H1 (cell line): ENCODE measurements at regions not wholly inside any gene's neighbourhood (a gene's known extent, or its start where the extent isn't known, plus 50 kb on each side); places are given as distances from the start of the nearest gene placed in this dataset.

Experiments used
- CTCF ChIA-PET: fragments of 300-600 bp; sonication (Branson Sonifier 250); formaldehyde crosslinking; loops from one replicate; lab custom pipeline; 2021; ENCODE audit not compliant: partially characterized antibody; lab: Charles Lee
- POLR2A ChIA-PET: fragments of 300-600 bp; sonication (Branson Sonifier 250); formaldehyde crosslinking; loops from one replicate; lab custom pipeline; 2021; ENCODE audit warnings: inconsistent platforms; ENCODE audit not compliant: partially characterized antibody; lab: Charles Lee
- DNase-seq, 2 experiments: peaks; one replicate each; pipeline versions ENCODE4 v3.0.0 to v3.0.0-alpha.2; 2010 to 2022; ENCODE audit warnings: low spot score in 2 of 2, low read depth in 1 of 2, mixed read lengths in 1 of 2
- FAIRE-seq: peaks from 2 replicates; lab custom pipeline; 2011; peaks lifted over from hg19 to GRCh38; lab: Jason Lieb, UNC
- H2AFZ ChIP-seq: 2 replicates; pipeline ENCODE4 v1.8.1; 2012; ENCODE audit warnings: low read length, inconsistent platforms
- H2AK5ac ChIP-seq: 2 replicates; pipeline ENCODE4 v1.6.1; 2013; ENCODE audit warnings: low read depth, low read length
- H2BK120ac ChIP-seq: replicated peaks from 2 replicates; pipeline ENCODE3; 2013; ENCODE audit warnings: low read depth, low read length, inconsistent platforms
- H2BK12ac ChIP-seq: 2 replicates; pipeline ENCODE4 v1.6.1; 2013; ENCODE audit warnings: low read depth, low read length
- H2BK15ac ChIP-seq: 2 replicates; pipeline ENCODE4 v1.6.1; 2013; ENCODE audit warnings: low read length
- H2BK20ac ChIP-seq: 2 replicates; pipeline ENCODE4 v1.6.1; 2013; ENCODE audit warnings: low read length
- H2BK5ac ChIP-seq: 2 replicates; pipeline ENCODE4 v1.6.1; 2013; ENCODE audit warnings: low read depth, low read length
- H3K14ac ChIP-seq: 2 replicates; pipeline ENCODE4 v1.6.1; 2013; ENCODE audit warnings: inconsistent platforms; ENCODE audit not compliant: insufficient read length
- H3K18ac ChIP-seq: 2 replicates; pipeline ENCODE4 v1.6.1; 2013; ENCODE audit warnings: low read length; ENCODE audit errors: extremely low read depth
- H3K23ac ChIP-seq: 2 replicates; pipeline ENCODE4 v1.6.1; 2013; ENCODE audit warnings: inconsistent platforms; ENCODE audit not compliant: insufficient read length
- H3K23me2 ChIP-seq: 2 replicates; pipeline ENCODE4 v1.6.1; 2013; ENCODE audit warnings: low read depth, low read length
- H3K27ac ChIP-seq: 2 replicates; pipeline ENCODE4 v1.6.1; 2011; ENCODE audit warnings: low read depth, low read length, inconsistent platforms
- H3K27me3 ChIP-seq, 4 experiments: replicated peaks in 1 of 4; 1 replicate in 1 of 4; 2 replicates in 3 of 4; pipeline versions ENCODE4 v1.6.1 to v1.8.1; 2011 to 2013; ENCODE audit warnings: low read length in 3 of 4, mild to moderate bottlenecking in 3 of 4, inconsistent platforms in 2 of 4, mixed read lengths in 2 of 4, moderate library complexity in 1 of 4; ENCODE audit not compliant: control insufficient read depth in 3 of 4, insufficient read depth in 3 of 4; ENCODE audit errors: extremely low read depth in 1 of 4
- H3K36me3 ChIP-seq, 4 experiments: 2 replicates each; pipeline versions ENCODE4 v1.6.1 to v1.8.1; 2011 to 2013; ENCODE audit warnings: mild to moderate bottlenecking in 4 of 4, low read length in 3 of 4, moderate library complexity in 2 of 4, control low read depth in 1 of 4, inconsistent platforms in 1 of 4; ENCODE audit not compliant: insufficient read depth in 4 of 4, control insufficient read depth in 2 of 4
- H3K4ac ChIP-seq: replicated peaks from 2 replicates; pipeline ENCODE3; 2013; ENCODE audit warnings: low read length, low read depth, mixed read lengths, inconsistent platforms; ENCODE audit not compliant: insufficient read length
- H3K4me1 ChIP-seq, 4 experiments: replicated peaks in 1 of 4; 1 replicate in 1 of 4; 2 replicates in 3 of 4; pipeline versions ENCODE4 v1.6.1 to v1.8.1; 2011 to 2013; ENCODE audit warnings: low read length in 3 of 4, inconsistent platforms in 2 of 4, mixed read lengths in 1 of 4; ENCODE audit not compliant: insufficient read depth in 4 of 4, control insufficient read depth in 3 of 4
- H3K4me2 ChIP-seq, 2 experiments: 2 replicates each; pipeline versions ENCODE4 v1.6.1 to v1.8.1; 2011 to 2013; ENCODE audit warnings: low read depth in 2 of 2, low read length in 2 of 2, control low read depth in 1 of 2, inconsistent platforms in 1 of 2, mild to moderate bottlenecking in 1 of 2; ENCODE audit not compliant: insufficient read depth in 1 of 2
- H3K4me3 ChIP-seq, 4 experiments: fragments of 200-600, 300-600 bp in 1 of 4; sonication (generic), shearing (Covaris generic), sonication (Bioruptor Twin) in 1 of 4; 2 replicates each; pipeline versions ENCODE4 v1.5.1 to v1.8.1; 2011 to 2016; ENCODE audit warnings: low read length in 4 of 4, low read depth in 3 of 4, control low read depth in 2 of 4, inconsistent platforms in 2 of 4, mild to moderate bottlenecking in 2 of 4, mixed read lengths in 1 of 4, moderate library complexity in 1 of 4; ENCODE audit not compliant: insufficient read depth in 2 of 4; ENCODE audit errors: extremely low read depth in 1 of 4
- H3K56ac ChIP-seq: replicated peaks from 2 replicates; pipeline ENCODE3; 2013; ENCODE audit warnings: low read depth, mild to moderate bottlenecking, mixed read lengths, low read length, inconsistent platforms; ENCODE audit not compliant: insufficient read length
- H3K79me1 ChIP-seq: 2 replicates; pipeline ENCODE4 v1.6.1; 2013; ENCODE audit warnings: low read depth, low read length, control low read depth
- H3K79me2 ChIP-seq, 2 experiments: 2 replicates each; pipeline versions ENCODE4 v1.6.1 to v1.8.1; 2012 to 2013; ENCODE audit warnings: low read length in 2 of 2, mild to moderate bottlenecking in 2 of 2, inconsistent platforms in 1 of 2; ENCODE audit not compliant: insufficient read depth in 2 of 2, control insufficient read depth in 1 of 2
- H3K9ac ChIP-seq, 4 experiments: replicated peaks in 1 of 4; 1 replicate in 1 of 4; 2 replicates in 3 of 4; pipeline versions ENCODE4 v1.6.1 to v1.8.1; 2011 to 2013; ENCODE audit warnings: low read depth in 3 of 4, low read length in 3 of 4, control low read depth in 2 of 4, mild to moderate bottlenecking in 2 of 4, moderate library complexity in 2 of 4, inconsistent platforms in 1 of 4; ENCODE audit errors: extremely low read depth in 1 of 4
- H3K9me3 ChIP-seq, 2 experiments: 2 replicates each; pipeline versions ENCODE4 v1.6.1 to v1.8.1; 2012 to 2013; ENCODE audit warnings: mild to moderate bottlenecking in 2 of 2, moderate library complexity in 2 of 2, control low read depth in 1 of 2, inconsistent platforms in 1 of 2, low read depth in 1 of 2, low read length in 1 of 2, mixed read lengths in 1 of 2; ENCODE audit not compliant: insufficient read depth in 2 of 2
- H4K20me1 ChIP-seq, 2 experiments: replicated peaks in 1 of 2; 2 replicates each; pipeline versions ENCODE3 to v1.8.1; 2011 to 2013; ENCODE audit warnings: inconsistent platforms in 2 of 2, low read length in 2 of 2, mild to moderate bottlenecking in 1 of 2; ENCODE audit not compliant: insufficient read depth in 2 of 2, control insufficient read depth in 1 of 2
- H4K5ac ChIP-seq: 2 replicates; pipeline ENCODE4 v1.6.1; 2013; ENCODE audit warnings: low read length, low read depth, mixed read lengths, inconsistent platforms; ENCODE audit not compliant: insufficient read length
- H4K8ac ChIP-seq: 2 replicates; pipeline ENCODE4 v1.8.0; 2013; ENCODE audit warnings: mild to moderate bottlenecking, moderate library complexity, low read length, inconsistent platforms; ENCODE audit not compliant: insufficient read depth; ENCODE audit errors: extremely low read depth
- H4K91ac ChIP-seq: replicated peaks from 2 replicates; pipeline ENCODE3; 2013; ENCODE audit warnings: low read length, mixed read lengths, inconsistent platforms; ENCODE audit not compliant: insufficient read length
- BACH1 ChIP-seq: IDR thresholded peaks from 2 replicates; pipeline ENCODE4 v1.6.1; 2012; ENCODE audit warnings: low read length, improper control_type of control experiment
- CBX5 ChIP-seq: fragments of 300-800, 300-1000 bp; sonication (generic); IDR thresholded peaks from 2 replicates; pipeline ENCODE4 v1.7.1; 2016; ENCODE audit warnings: antibody characterized with exemption, low read length, low read depth
- CHD1 ChIP-seq: IDR thresholded peaks from 2 replicates; pipeline ENCODE4 v1.6.1; 2012; ENCODE audit warnings: low read depth, low read length, improper control_type of control experiment
- EGR1 ChIP-seq: IDR thresholded peaks from 2 replicates; pipeline ENCODE4 v1.6.1; 2011; ENCODE audit warnings: low read depth, low read length, borderline replicate concordance
- HDAC6 ChIP-seq: IDR thresholded peaks from one replicate; pipeline ENCODE4 v1.7.1; 2012; ENCODE audit warnings: low read depth, mild to moderate bottlenecking, inconsistent platforms, low read length, moderate library complexity
- JUN ChIP-seq: IDR thresholded peaks from 2 replicates; pipeline ENCODE4 v1.6.1; 2011; ENCODE audit warnings: low read depth, mild to moderate bottlenecking, improper control_type of control experiment, low read length
- KDM1A ChIP-seq: fragments of 200-600, 300-600 bp; sonication (generic); IDR thresholded peaks from 2 replicates; pipeline ENCODE4 v1.7.1; 2016; ENCODE audit warnings: mild to moderate bottlenecking, low read length, borderline replicate concordance
- NANOG ChIP-seq: IDR thresholded peaks from 2 replicates; pipeline ENCODE4 v1.6.1; 2011; ENCODE audit warnings: low read length, low read depth, mild to moderate bottlenecking, inconsistent platforms; ENCODE audit not compliant: insufficient read depth, poor library complexity, severe bottlenecking
- NRF1 ChIP-seq: IDR thresholded peaks from 2 replicates; pipeline ENCODE4 v1.6.1; 2011; ENCODE audit warnings: mild to moderate bottlenecking, low read depth, low read length, improper control_type of control experiment
- PHF8 ChIP-seq: fragments of 200-600 bp; sonication (generic); conservative IDR thresholded peaks from 2 replicates; pipeline ENCODE4 v1.7.1; 2012; ENCODE audit warnings: low read depth, mild to moderate bottlenecking, inconsistent platforms, low read length, moderate library complexity
- POU5F1 ChIP-seq: IDR thresholded peaks from 2 replicates; pipeline ENCODE4 v1.6.1; 2011; ENCODE audit warnings: low read depth, mild to moderate bottlenecking, low read length, moderate library complexity
- SIRT6 ChIP-seq: IDR thresholded peaks from one replicate; pipeline ENCODE4 v1.7.1; 2012; ENCODE audit warnings: low read length, inconsistent platforms
- YY1 ChIP-seq: IDR thresholded peaks from 2 replicates; pipeline ENCODE4 v1.6.1; 2011; ENCODE audit warnings: low read depth, mild to moderate bottlenecking, low read length
- WGBS, 2 experiments: shearing (Covaris generic) in 1 of 2; methylation state at CpG; one replicate each; pipeline versions ENCODE4 v1.1.6 to v1.1.7; 2013 to 2015; ENCODE audit warnings: low lambda C conversion rate in 2 of 2, mixed read lengths in 2 of 2, inconsistent platforms in 1 of 2, low coverage in 1 of 2, missing lambda C conversion rate in 1 of 2; ENCODE audit not compliant: insufficient replicate concordance in 2 of 2, insufficient coverage in 1 of 2, insufficient read length in 1 of 2; ENCODE audit errors: extremely low coverage in 1 of 2, missing lambda C conversion rate in 1 of 2; 5-methylcytosine and 5-hydroxymethylcytosine counted together

DNA sequence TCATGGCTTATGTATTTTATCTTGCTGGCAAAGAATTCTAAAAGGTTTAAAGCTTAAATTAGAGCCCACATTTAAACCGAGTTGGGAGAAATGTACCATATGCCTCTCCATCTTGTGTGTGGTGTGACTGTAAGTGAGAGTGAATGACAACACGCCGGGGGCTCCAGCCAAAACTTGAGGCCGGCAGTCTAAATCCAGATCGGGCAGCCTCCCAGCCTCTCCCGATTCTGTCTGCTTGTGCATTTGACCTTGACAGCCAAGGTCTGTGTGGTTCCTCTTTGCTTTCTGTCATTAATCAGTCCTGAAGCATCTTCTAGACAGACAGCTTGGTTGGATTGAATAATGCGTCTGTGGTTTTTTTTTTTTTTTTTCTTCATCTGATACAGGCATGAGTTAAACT lies 1093.2 kb upstream of the EEF2KMT start:
- H3K4me2 ChIP-seq = no peak overlapping the region
- no peak overlapping the region for H4K8ac ChIP-seq
- H2BK15ac ChIP-seq = no peak overlapping the region
- H3K27me3 ChIP-seq = peaks cover 0 to 2% (median 0%) of the 10 kb centered on the region in 4 experiments; a peak in 1 of 7 replicates
- H3K79me1 ChIP-seq = no peaks in the 10 kb centered on the region
- ChIA-PET POLR2A (no interaction called here), CTCF (no interaction called here)
- H2BK120ac ChIP-seq = no peak overlapping the region
- no peak overlapping the region for H3K14ac ChIP-seq
- no peak overlapping the region for H3K9ac ChIP-seq
- H3K4me1 ChIP-seq = peaks cover 5 to 14% (median 10%) of the 10 kb centered on the region in 4 experiments; a peak in 5 of 7 replicates
- no peak overlapping the region for H2BK20ac ChIP-seq
- no peaks in the 10 kb centered on the region for H4K20me1 ChIP-seq
- H3K79me2 ChIP-seq = no peaks in the 10 kb centered on the region
- no peak overlapping the region for H3K27ac ChIP-seq
- no peak for DNase-seq
- FAIRE-seq = no peak
- H4K5ac ChIP-seq = no peak overlapping the region
- no peak overlapping the region for H3K23ac ChIP-seq
- no peak overlapping the region for H2AK5ac ChIP-seq
- H2BK12ac ChIP-seq = no peak overlapping the region
- H4K91ac ChIP-seq = no peak overlapping the region
- H2AFZ ChIP-seq = no peak overlapping the region
- no peak overlapping the region for H3K4me3 ChIP-seq
- no peak overlapping the region for H3K4ac ChIP-seq
- H3K23me2 ChIP-seq = no peaks in the 10 kb centered on the region
- H3K9me3 ChIP-seq = no peaks in the 10 kb centered on the region
- no peak overlapping the region for H2BK5ac ChIP-seq
- H3K56ac ChIP-seq = no peak overlapping the region
- no peaks in the 10 kb centered on the region for H3K36me3 ChIP-seq
- no peak overlapping the region for H3K18ac ChIP-seq
- 92% methylated on average over 7 of the region's 7 CpGs; no CpG with 5 or more reads in 1 of the 2 experiments for WGBS, 2 experiments
- TF ChIP-seq CBX5 = no peak
- TF ChIP-seq POU5F1 = no peak
- TF ChIP-seq JUN = no peak
- no peak for TF ChIP-seq SIRT6
- no peak for TF ChIP-seq KDM1A
- no peak for TF ChIP-seq EGR1
- TF ChIP-seq NRF1 = no peak
- TF ChIP-seq HDAC6 = no peak
- no peak for TF ChIP-seq BACH1
- no peak for TF ChIP-seq NANOG
- TF ChIP-seq CHD1 = no peak
- no peak for TF ChIP-seq PHF8
- TF ChIP-seq YY1 = no peak
